Ascending aorta (tissue), 2 donors: ENCODE measurements at regions not wholly inside any gene's neighbourhood (a gene's known extent, or its start where the extent isn't known, plus 50 kb on each side); places are given as distances from the start of the nearest gene placed in this dataset.
"Not testable (repeated sequence)": the region's sequence is repeated elsewhere in the genome, so short reads cannot be mapped to it uniquely, and the experiment has no call there.

Experiments
- DNase-seq, 2 donors: peaks; one replicate each; pipeline ENCODE4 v3.0.0-alpha.2; 2019; ENCODE audit warnings: low spot score in 2 of 2
- H3K27ac ChIP-seq, 2 donors: fragments of 200-600 bp; sonication (generic); one replicate each; pipeline ENCODE4 v1.5.1; 2016 to 2017; ENCODE audit warnings: mild to moderate bottlenecking in 1 of 2
- H3K27me3 ChIP-seq: fragments of 200-600 bp; sonication (generic); one replicate; pipeline ENCODE4 v1.5.1; 2017
- H3K36me3 ChIP-seq, 2 donors: fragments of 200-600 bp; sonication (generic); one replicate each; pipeline ENCODE4 v1.5.1; 2016
- H3K4me1 ChIP-seq, 2 donors: fragments of 200-600 bp; sonication (generic); one replicate each; pipeline ENCODE4 v1.5.1; 2016 to 2017; ENCODE audit warnings: mild to moderate bottlenecking in 1 of 2
- H3K4me3 ChIP-seq, 2 donors: fragments of 200-600 bp; sonication (generic); one replicate each; pipeline ENCODE4 v1.5.1; 2016 to 2017; ENCODE audit warnings: mild to moderate bottlenecking in 1 of 2
- H3K9me3 ChIP-seq, 2 donors: fragments of 200-600 bp; sonication (generic); one replicate each; pipeline ENCODE4 v1.5.1; 2016
- CTCF ChIP-seq, 3 experiments: fragments of 200-600 bp in 2 of 3; fragments of 450-650 bp in 1 of 3; sonication (generic) in 2 of 3; IDR thresholded peaks; one replicate each; pipeline ENCODE4 v1.5.1; 2016 to 2019; ENCODE audit warnings: antibody characterized with exemption in 3 of 3, mild to moderate bottlenecking in 1 of 3, moderate library complexity in 1 of 3
- intact Hi-C: fragments of 100-400 bp; cut with DNase I; formaldehyde crosslinking; loops from one replicate; pipeline ENCODE4 v1.15.1; 2023

DNA sequence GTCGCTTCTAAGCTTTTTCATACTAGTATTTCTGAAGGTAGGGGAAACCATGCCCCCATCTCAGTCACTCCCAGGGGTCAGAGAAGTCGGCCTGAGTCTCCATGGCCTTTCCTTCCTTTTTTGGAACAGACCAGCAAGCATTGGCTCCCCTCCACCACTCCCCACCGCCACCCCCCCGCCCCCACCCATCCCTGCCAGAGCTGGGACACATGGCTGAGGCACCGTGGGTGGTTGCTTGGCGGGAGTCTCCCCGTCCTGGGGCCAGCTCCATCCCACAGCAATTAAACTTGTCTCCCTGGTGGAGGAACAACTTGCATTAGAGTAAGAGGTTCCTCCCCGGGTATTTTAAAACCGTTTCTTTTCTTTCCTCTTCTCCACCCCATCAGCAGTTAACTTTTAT, 100.8 kb upstream of the TFPI start:
- Histone ChIP-seq H3K4me3 (no peak overlapping the region), H3K27me3 (no peaks in the 10 kb centered on the region), H3K36me3 (no peaks in the 10 kb centered on the region), H3K27ac (no peak overlapping the region), H3K4me1 (no peaks in the 10 kb centered on the region), H3K9me3 (no peaks in the 10 kb centered on the region)
- no peak for TF ChIP-seq CTCF (IDR thresholded peaks at IDR 0.05)
- DNase-seq, result no peak
- intact Hi-C loops, result no loop called here

DNA sequence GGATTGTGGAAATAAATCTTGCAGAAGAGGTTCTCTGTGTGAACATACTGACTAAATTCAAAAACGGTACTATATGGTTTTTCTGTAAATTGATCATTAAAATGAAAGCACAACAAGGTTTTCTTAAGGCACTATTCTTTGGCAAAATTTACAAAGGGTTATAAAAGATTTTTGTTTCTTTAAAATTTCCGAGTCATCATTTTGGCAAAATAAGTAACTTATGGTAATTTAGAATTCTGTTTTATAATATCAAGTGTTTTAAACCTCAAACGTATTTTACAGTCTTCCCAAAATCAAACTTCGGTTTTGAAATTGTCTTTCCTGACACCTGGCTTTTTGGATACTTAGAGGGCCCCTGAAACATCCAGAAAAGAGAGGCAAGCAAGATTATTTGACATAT, 101.9 kb upstream of the TFPI start:
- no peak overlapping the region for H3K27ac ChIP-seq
- TF ChIP-seq CTCF (IDR thresholded peaks at IDR 0.05), result no peak
- no peaks in the 10 kb centered on the region for H3K36me3 ChIP-seq
- intact Hi-C loops, result no loop called here
- H3K4me1 ChIP-seq, result no peaks in the 10 kb centered on the region
- DNase-seq, result no peak
- H3K27me3 ChIP-seq, result no peaks in the 10 kb centered on the region
- no peaks in the 10 kb centered on the region for H3K9me3 ChIP-seq
- H3K4me3 ChIP-seq, result no peak overlapping the region

DNA sequence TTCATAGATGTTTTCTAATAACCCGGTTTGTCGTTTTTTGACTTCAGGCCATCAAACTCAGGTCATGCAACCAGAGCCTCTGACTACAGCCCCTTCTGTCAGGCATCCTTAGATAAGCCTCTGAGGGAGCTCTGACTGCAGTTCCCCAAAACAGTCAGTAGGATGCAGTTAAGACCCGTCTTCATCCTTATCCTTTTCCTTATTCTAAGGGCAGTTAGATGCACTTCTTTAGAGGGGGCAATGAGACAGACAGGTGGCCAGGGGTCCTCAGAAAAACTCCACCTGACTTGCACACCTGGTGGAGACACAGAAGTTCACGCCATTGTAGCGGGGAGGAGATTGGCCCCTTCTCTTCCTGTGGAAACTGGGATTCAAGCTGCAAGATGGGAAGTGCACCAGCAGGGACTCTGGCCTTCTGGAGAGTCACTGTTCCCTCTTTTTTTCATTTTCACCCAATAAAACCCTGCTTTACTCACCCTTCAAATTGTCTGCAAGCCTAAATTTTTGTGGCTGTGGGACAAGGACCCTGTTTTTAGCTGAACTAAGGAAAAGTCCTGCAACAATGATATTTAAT, 104.8 kb upstream of the TFPI start:
- no peak for TF ChIP-seq CTCF (IDR thresholded peaks at IDR 0.05)
- H3K4me1 ChIP-seq, result no peaks in the 10 kb centered on the region
- no peak overlapping the region for H3K27ac ChIP-seq
- no peaks in the 10 kb centered on the region for H3K27me3 ChIP-seq
- DNase-seq, result no peak
- no peaks in the 10 kb centered on the region for H3K9me3 ChIP-seq
- H3K36me3 ChIP-seq, result no peaks in the 10 kb centered on the region
- intact Hi-C loops, result no loop called here
- H3K4me3 ChIP-seq, result no peak overlapping the region

DNA sequence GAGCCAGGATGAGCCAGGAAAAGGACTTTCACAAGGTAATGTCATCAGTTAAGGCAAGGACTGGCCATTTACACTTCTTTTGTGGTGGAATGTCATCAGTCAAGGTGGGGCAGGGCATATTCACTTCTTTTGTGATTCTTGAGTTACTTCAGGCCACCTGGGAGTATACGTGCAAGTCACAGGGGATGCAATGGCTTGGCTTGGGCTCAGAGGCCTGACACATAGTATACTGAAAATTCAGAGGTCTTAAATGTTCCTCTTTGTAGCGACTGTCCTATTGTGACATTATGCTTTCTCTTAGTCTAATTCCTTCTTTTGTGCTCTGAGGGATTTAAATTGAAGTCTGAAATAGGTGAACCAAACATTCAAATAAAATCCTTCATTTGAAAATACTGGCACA, 121.8 kb upstream of the TFPI start:
- DNase-seq, H3K9me3 ChIP-seq, H3K4me1 ChIP-seq, H3K36me3 ChIP-seq, H3K27me3 ChIP-seq, H3K4me3 ChIP-seq, intact Hi-C loops, H3K27ac ChIP-seq: not testable (repeated sequence)

DNA sequence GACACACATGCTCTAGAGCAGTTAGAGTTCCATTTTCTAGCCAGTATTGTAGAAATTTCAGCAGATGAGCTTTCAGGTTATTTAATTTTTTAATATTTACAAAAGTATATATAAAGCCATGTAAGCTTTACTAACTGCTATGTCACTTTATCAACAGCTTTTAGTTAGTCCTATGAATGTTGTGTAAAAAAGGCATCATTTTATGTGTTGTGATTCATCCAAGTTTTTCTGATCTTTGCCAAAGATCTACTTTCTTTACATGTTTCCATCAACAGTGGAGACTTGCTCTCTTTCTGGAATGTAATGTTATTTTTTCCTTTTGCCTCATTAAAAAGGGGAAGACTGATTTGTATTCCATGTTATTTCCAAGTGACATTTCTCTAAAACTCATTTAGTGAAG, 125.2 kb upstream of the TFPI start:
- H3K9me3 ChIP-seq, result no peaks in the 10 kb centered on the region
- H3K36me3 ChIP-seq, result no peaks in the 10 kb centered on the region
- no peaks in the 10 kb centered on the region for H3K27me3 ChIP-seq
- no peak for DNase-seq
- H3K27ac ChIP-seq, result no peak overlapping the region
- intact Hi-C loops, result no loop called here
- no peak overlapping the region for H3K4me3 ChIP-seq
- TF ChIP-seq CTCF (IDR thresholded peaks at IDR 0.05), result no peak
- H3K4me1 ChIP-seq, result peaks cover 0 to 3% of the 10 kb centered on the region in 2 donors

- peaks cover 0 to 3% of the 10 kb centered on the region in 2 donors for H3K4me1 ChIP-seq
- no peak for DNase-seq
- intact Hi-C loops, result no loop called here
- no peaks in the 10 kb centered on the region for H3K9me3 ChIP-seq
- H3K4me3 ChIP-seq, result no peak overlapping the region
- H3K36me3 ChIP-seq, result no peaks in the 10 kb centered on the region
- no peak for TF ChIP-seq CTCF (IDR thresholded peaks at IDR 0.05)
- H3K27ac ChIP-seq, result no peak overlapping the region
- no peaks in the 10 kb centered on the region for H3K27me3 ChIP-seq
Measured at GRCh38 chr2:187684174-187684573, 129.9 kb upstream of the TFPI start.
